Upper lobe of right lung (tissue), 1 donor: ENCODE measurements at regions not wholly inside any gene's neighbourhood (a gene's known extent, or its start where the extent isn't known, plus 50 kb on each side); places are given as distances from the start of the nearest gene placed in this dataset.

Experiments used
- ATAC-seq: fragments of 200-7000 bp; cut with Tn5 transposase; one replicate; pipeline ENCODE4 v1.9.1; 2020; ENCODE audit warnings: mild to moderate bottlenecking, moderate library complexity
- DNase-seq: peaks from one replicate; pipeline ENCODE4 v3.0.0-alpha.2; 2020
- H3K27ac ChIP-seq: fragments of 200-600 bp; one replicate; pipeline ENCODE4 v1.8.0; 2022
- H3K27me3 ChIP-seq: fragments of 200-600 bp; one replicate; pipeline ENCODE4 v1.8.0; 2022; ENCODE audit warnings: mild to moderate bottlenecking
- H3K36me3 ChIP-seq: fragments of 200-600 bp; one replicate; pipeline ENCODE4 v1.8.0; 2022
- H3K4me1 ChIP-seq: fragments of 200-600 bp; one replicate; pipeline ENCODE4 v1.8.0; 2022
- H3K4me3 ChIP-seq: fragments of 200-600 bp; one replicate; pipeline ENCODE4 v1.8.0; 2022; ENCODE audit warnings: mild to moderate bottlenecking
- H3K9me3 ChIP-seq: fragments of 200-600 bp; one replicate; pipeline ENCODE4 v1.8.0; 2022
- CTCF ChIP-seq: fragments of 200-600 bp; IDR thresholded peaks from one replicate; pipeline ENCODE4 v1.8.0; 2022; ENCODE audit warnings: antibody characterized with exemption
- intact Hi-C: fragments of 100-400 bp; cut with DNase I; formaldehyde crosslinking; loops from one replicate; pipeline ENCODE4 v1.11.0; 2022
- donor health status: DM: no; HTN: yes; CAD: no; lungs with severe emphysema.

- intact Hi-C loops, result no loop called here
- no peak for DNase-seq
- Histone ChIP-seq H3K9me3 (no peaks in the 10 kb centered on the region), H3K4me3 (no peak overlapping the region), H3K27ac (no peak overlapping the region), H3K27me3 (no peaks in the 10 kb centered on the region), H3K36me3 (no peaks in the 10 kb centered on the region), H3K4me1 (no peaks in the 10 kb centered on the region)
- ATAC-seq, result no peak
- TF ChIP-seq CTCF, result no peak
Observed at GRCh38 chr20:39211060-39211748, 249.1 kb downstream of the DHX35 start.

DNA sequence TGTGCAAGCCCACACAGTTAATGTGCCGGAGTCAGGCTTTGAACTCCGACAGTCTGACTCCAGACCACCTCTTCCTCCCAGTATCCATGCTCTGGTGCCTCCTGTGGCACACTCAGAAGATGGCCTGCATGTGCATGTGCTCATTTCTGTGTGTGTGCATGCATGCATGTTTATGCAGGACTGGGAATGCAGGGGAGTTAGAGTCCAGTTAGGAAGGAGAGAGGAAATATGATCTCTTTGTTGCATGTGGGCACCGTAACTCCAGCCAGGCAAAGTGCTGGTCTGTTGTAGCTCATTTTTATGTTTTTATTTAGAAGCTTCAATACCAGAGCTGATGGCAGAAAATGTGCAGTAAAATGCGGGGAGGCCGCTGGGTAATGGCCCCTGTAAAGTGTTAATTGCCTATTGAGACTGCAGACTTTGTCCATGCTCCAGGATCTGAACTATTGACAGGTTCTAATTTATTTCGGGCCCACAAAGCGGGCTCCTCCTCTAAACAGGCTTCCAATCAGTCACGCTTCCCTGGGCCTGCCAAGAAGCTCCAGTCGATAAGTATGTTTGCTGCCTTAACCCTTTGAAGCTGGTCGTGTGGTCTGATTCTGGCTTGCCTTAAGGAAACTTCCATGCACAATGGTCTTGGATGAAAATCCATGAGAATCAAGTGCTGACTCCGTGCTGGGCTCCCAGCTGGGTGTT, 248.3 kb downstream of the DHX35 start:
- no peak for TF ChIP-seq CTCF
- Histone ChIP-seq H3K4me3 (no peak overlapping the region), H3K27ac (no peak overlapping the region), H3K27me3 (no peaks in the 10 kb centered on the region), H3K9me3 (no peaks in the 10 kb centered on the region), H3K4me1 (no peaks in the 10 kb centered on the region), H3K36me3 (no peaks in the 10 kb centered on the region)
- DNase-seq, result no peak
- intact Hi-C loops, result no loop called here
- ATAC-seq, result no peak

DNA sequence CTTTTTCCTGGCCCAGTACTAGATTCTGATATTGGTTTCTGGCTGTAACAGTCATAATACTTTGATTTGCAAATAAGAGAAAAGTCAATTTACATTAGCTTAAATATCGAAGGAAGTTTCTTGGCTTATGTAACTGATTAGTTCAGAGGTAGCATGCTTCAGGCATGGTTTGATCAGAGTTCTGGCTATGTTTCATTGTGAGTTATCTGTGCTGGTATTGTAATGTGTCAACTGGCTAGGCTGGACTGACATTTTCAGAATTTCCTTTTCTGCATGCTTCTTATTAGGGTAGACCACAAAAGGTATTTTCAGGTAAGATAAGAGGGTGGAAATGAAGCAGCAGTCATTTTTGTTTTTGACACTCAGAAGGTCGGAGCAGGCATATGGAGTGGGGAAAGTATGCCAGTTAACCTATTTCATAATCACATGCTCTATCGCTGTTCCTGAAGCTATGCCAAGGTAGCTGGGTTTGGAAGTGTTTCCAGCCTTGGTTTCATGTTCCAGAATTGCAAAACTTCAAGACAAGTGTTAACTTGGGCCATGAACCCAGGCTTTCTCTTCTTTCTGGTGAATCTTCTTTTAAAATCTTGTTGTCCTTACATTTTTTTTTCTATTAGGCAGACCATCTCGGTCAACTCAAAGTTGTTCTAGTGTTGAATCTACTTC, 244.9 kb downstream of the DHX35 start:
- Histone ChIP-seq H3K36me3 (no peaks in the 10 kb centered on the region), H3K27me3 (no peaks in the 10 kb centered on the region), H3K4me1 (no peaks in the 10 kb centered on the region), H3K4me3 (no peak overlapping the region), H3K27ac (no peak overlapping the region), H3K9me3 (no peaks in the 10 kb centered on the region)
- intact Hi-C loops, result no loop called here
- TF ChIP-seq CTCF, result no peak
- DNase-seq (no peak), ATAC-seq (peak; percentile 72)

DNA sequence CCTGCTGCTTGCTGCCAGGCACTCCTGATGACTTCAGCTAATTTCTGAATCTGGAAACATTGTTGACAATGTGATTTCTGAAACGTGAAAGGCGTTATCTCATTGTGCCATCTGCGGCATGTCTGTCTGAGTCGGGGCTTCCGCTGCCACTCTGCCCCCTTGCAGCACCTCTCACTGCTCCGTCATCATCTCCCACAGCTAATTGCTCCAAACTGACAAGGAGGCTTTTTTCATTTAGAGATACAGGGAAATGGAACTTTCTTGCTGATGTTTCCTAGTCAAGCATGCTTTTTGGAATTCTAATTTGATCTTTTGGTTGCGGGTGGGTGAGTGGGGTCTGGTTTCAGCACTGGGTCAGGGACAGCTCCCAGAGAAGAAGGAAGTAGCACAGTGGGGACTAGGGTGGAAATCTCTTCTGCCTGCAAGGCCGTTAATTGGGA, 233.5 kb downstream of the DHX35 start:
- H3K4me3 ChIP-seq, result no peak overlapping the region
- no peak overlapping the region for H3K27ac ChIP-seq
- peaks cover 5% of the 10 kb centered on the region for H3K27me3 ChIP-seq
- H3K36me3 ChIP-seq, result no peaks in the 10 kb centered on the region
- no peaks in the 10 kb centered on the region for H3K9me3 ChIP-seq
- intact Hi-C loops, result no loop called here
- no peak for DNase-seq
- H3K4me1 ChIP-seq, result no peaks in the 10 kb centered on the region
- no peak for TF ChIP-seq CTCF
- no peak for ATAC-seq

GRCh38 chr20:39190666-39191570, 228.8 kb downstream of the DHX35 start:
- Histone ChIP-seq H3K27me3 (no peaks in the 10 kb centered on the region), H3K9me3 (no peaks in the 10 kb centered on the region), H3K27ac (no peak overlapping the region), H3K36me3 (no peaks in the 10 kb centered on the region), H3K4me1 (no peaks in the 10 kb centered on the region), H3K4me3 (no peak overlapping the region)
- intact Hi-C loops, result no loop called here
- DNase-seq, result no peak
- no peak for TF ChIP-seq CTCF
- no peak for ATAC-seq
